Activated T-cell treated with anti-CD3 and anti-CD28 coated beads for 48 hours (primary cell): ENCODE measurements at regions not wholly inside any gene's neighbourhood (a gene's known extent, or its start where the extent isn't known, plus 50 kb on each side); places are given as distances from the start of the nearest gene placed in this dataset.

ENCODE experiments used
- DNase-seq: peaks from one replicate; pipeline ENCODE4 v3.0.0-alpha.2; 2020; ENCODE audit warnings: low read depth

GRCh38 chr2:144715992-144716391 lies 196.1 kb upstream of the ZEB2 start:
- no peak for DNase-seq

- no peak for DNase-seq
Measured at GRCh38 chr2:144713410-144713809, 193.5 kb upstream of the ZEB2 start.

GRCh38 chr2:144712550-144712940 lies 192.6 kb upstream of the ZEB2 start:
- no peak for DNase-seq

GRCh38 chr2:144711630-144712549 lies 192.0 kb upstream of the ZEB2 start:
- DNase-seq: no peak

- no peak for DNase-seq
Measured at GRCh38 chr2:144711084-144711483, 191.2 kb upstream of the ZEB2 start.

- DNase-seq: no peak
Measured at GRCh38 chr2:144708626-144709025, 188.7 kb upstream of the ZEB2 start.

- DNase-seq: no peak
Measured at GRCh38 chr2:144707736-144708326, 187.9 kb upstream of the ZEB2 start.

- no peak for DNase-seq
Measured at GRCh38 chr2:144706647-144707046, 186.7 kb upstream of the ZEB2 start.

- no peak for DNase-seq
Measured at GRCh38 chr2:144705328-144706245, 185.7 kb upstream of the ZEB2 start.

- no peak for DNase-seq
Measured at GRCh38 chr2:144704709-144705095, 184.8 kb upstream of the ZEB2 start.

- DNase-seq: no peak
Measured at GRCh38 chr2:144703852-144704708, 184.2 kb upstream of the ZEB2 start.

GRCh38 chr2:144702051-144702450 lies 182.1 kb upstream of the ZEB2 start:
- no peak for DNase-seq

GRCh38 chr2:144701259-144701658 lies 181.3 kb upstream of the ZEB2 start:
- no peak for DNase-seq

- no peak for DNase-seq
Measured at GRCh38 chr2:144698156-144698555, 178.2 kb upstream of the ZEB2 start.

GRCh38 chr2:144695657-144696056 lies 175.7 kb upstream of the ZEB2 start:
- DNase-seq: no peak

- no peak for DNase-seq
Measured at GRCh38 chr2:144694456-144694855, 174.5 kb upstream of the ZEB2 start.

- DNase-seq: no peak
Measured at GRCh38 chr2:144693179-144693578, 173.3 kb upstream of the ZEB2 start.

GRCh38 chr2:144692661-144693060 lies 172.7 kb upstream of the ZEB2 start:
- no peak for DNase-seq

- DNase-seq: no peak
Measured at GRCh38 chr2:144690771-144691170, 170.9 kb upstream of the ZEB2 start.

GRCh38 chr2:144686518-144687215 lies 166.7 kb upstream of the ZEB2 start:
- no peak for DNase-seq

- DNase-seq: no peak
Measured at GRCh38 chr2:144683966-144684365, 164.0 kb upstream of the ZEB2 start.
